GM12874 (cell line): ENCODE measurements at regions not wholly inside any gene's neighbourhood (a gene's known extent, or its start where the extent isn't known, plus 50 kb on each side); places are given as distances from the start of the nearest gene placed in this dataset.

Experiments used
- TF ChIP-seq, protein P1 (sequence below): IDR thresholded peaks from 2 replicates; pipeline ENCODE4 v1.5.1; 2011; ENCODE audit warnings: low read depth, mild to moderate bottlenecking, control low read depth, low read length, moderate library complexity; ENCODE audit not compliant: insufficient read depth

DNA sequence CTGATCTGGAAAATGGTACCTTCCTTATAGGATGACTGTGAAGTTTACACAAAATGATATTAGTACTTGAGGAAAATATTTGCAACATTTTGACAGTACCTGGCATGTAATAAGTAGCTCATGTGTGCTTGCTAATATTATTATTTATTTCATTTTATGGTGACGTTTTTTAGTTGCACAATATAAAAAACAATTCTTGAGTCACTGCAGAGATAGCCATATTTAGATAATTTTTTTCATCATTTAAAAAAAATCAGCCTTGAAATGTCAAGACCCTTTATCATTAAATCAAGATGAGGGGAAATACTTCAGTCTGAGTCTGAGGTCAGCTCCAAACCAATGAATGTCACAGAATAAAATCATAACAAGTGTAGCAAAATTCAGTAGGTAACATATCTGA, 196.8 kb upstream of the RUNX1 start:
- TF ChIP-seq, protein P1, sequence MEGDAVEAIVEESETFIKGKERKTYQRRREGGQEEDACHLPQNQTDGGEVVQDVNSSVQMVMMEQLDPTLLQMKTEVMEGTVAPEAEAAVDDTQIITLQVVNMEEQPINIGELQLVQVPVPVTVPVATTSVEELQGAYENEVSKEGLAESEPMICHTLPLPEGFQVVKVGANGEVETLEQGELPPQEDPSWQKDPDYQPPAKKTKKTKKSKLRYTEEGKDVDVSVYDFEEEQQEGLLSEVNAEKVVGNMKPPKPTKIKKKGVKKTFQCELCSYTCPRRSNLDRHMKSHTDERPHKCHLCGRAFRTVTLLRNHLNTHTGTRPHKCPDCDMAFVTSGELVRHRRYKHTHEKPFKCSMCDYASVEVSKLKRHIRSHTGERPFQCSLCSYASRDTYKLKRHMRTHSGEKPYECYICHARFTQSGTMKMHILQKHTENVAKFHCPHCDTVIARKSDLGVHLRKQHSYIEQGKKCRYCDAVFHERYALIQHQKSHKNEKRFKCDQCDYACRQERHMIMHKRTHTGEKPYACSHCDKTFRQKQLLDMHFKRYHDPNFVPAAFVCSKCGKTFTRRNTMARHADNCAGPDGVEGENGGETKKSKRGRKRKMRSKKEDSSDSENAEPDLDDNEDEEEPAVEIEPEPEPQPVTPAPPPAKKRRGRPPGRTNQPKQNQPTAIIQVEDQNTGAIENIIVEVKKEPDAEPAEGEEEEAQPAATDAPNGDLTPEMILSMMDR, result no peak

DNA sequence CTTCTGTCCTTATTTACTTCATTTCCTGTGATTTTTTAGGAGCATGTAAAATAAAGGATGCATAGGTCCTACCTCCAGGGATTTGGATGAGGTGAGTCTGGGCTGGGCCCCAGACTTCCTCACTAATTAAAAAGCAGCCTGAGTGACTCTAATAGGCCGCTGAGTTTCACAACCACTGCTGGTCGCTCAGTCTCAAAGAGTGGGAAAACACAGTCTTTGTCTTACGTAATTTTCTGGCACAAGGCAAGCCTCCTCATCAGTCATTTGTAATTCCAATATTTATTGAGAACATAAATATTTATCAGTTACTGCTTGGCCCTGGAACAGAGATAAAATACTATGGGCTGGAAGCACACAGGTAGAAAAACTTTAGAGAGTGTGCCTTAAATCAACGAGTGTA, 195.4 kb upstream of the RUNX1 start:
- TF ChIP-seq, protein P1, result no peak

DNA sequence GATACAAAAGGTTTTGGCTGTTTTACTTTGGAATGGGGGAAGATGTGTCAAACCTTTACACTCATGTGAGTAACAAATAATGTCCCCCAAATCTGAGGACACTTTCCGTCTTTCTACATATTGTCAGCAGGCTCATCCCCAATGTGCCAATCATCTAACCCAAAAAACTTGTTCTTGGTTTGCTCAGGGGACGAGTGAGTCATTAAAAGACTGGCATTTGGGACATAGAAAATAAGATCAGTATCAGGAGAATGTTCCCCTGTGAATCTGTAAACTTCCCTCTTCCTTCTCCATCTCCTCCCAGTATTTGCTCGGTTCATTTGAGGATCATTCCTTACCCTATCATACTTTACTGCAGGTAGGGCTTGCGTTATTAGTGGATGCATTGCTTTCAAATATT, 194.1 kb upstream of the RUNX1 start:
- TF ChIP-seq, protein P1, result no peak

DNA sequence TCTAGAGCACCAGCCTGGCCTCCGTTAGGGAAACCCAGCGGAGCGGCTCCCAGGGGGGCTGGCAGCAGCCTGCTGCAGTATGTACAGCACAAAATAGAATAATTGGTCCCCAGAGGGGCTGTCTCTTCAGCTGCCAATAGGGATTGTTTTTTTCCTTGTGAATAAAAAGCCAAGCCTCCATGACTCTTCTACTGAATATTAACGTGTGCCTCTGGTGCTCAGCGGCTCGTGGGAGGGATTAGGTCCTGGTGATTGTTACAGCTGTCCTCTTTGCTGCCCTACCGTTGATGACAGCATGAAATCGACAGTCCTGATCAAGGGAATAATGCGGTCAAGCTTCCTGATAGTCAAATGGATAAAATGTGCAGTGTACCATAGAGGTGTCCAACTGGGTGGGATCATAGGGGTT, 190.7 kb upstream of the RUNX1 start:
- TF ChIP-seq, protein P1, result no peak

DNA sequence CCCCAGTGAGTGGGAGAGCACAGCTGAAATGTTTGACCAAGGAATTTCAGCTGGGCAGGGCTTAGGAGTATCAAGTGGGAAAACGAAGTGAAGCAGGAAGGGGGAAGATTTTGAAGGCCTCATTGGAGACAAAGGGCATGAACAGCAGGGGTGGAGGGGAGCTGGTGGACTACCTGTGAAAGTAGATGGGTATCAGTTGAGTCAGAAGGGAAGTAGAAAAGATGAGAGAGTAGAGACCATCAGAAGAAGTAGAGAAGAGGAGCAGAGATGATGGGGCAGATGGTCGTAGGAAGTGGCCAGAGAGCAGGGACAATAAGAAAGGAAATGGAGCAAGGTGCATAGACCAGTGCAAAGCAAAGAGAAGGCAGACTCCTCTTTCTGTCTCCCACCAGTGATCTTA, 189.0 kb upstream of the RUNX1 start:
- TF ChIP-seq, protein P1, result no peak

DNA sequence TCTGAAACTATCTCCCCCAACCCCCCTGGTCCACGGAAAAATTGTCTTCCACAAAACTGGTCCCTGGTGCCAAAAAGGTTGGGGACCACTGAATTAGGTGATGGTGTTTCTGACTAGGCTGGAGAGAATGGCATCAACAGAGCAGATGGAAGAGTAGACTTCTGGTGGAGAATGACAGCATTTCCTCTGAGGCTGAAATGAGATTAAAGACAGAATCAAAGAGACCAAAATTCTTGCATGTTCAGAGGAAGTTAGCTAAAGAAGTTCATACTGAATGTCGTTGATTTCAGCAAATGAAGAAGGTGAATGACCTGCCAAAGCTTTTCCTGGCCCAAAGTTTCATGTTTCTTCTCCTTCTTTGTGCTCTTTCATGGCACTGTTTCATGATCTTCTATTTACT, 188.2 kb upstream of the RUNX1 start:
- TF ChIP-seq, protein P1, result no peak

DNA sequence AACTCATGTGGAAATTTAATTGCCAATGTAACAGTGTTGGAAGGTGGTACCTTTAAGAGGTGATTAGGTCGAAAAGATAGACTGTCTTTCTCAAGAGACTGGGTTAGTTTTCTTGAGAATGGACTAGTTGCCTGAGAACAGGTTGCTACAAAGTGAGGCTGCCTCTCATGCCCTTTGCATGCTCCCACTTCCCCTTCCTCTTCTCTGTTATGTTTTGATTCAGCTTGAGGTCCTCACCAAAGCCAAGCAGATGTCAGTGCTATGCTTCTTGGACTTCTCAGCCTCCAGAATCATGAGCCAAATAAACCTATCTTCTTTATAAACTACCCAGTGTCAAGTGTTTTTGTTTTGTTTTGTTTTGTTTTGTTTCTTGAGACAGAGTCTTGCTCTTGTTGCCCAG, 187.0 kb upstream of the RUNX1 start:
- TF ChIP-seq, protein P1, result no peak

DNA sequence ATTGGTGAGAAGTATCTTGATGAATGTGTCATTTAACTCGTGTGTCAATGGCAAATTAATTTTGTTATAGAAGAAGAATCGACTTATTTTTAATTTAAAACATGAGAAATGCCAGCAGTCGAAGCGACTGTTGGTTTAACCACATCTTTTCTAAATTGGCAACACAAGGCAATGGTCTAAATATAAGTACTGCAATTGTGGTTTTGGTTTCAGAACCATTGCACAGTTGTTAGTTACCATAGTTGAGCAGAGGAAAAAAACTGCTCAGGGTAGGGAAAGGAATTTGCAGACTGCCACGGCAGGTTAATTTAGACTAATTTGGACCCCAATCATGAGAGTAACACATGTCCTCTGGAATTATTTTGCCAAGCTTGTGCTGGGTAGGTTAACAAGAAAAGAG, 185.6 kb upstream of the RUNX1 start:
- TF ChIP-seq, protein P1, result no peak
